ENCODE measurements at regions not wholly inside any gene's neighbourhood (a gene's known extent, or its start where the extent isn't known, plus 50 kb on each side); places are given as distances from the start of the nearest gene placed in this dataset.
A peak's percentile ranks its signal among the peaks of the same experiment; 100 is the strongest.
"Not testable (repeated sequence)": the region's sequence is repeated elsewhere in the genome, so short reads cannot be mapped to it uniquely, and the experiment has no call there.

- no peak for DNase-seq
Measured at GRCh38 chrX:54615109-54615508, 85.1 kb downstream of the GNL3L start.

- no peak for DNase-seq
Measured at GRCh38 chrX:54633641-54634040, 103.6 kb downstream of the GNL3L start.

- DNase-seq: no peak
Measured at GRCh38 chrX:54639018-54639345, 109.0 kb downstream of the GNL3L start.

GRCh38 chrX:54639346-54640102, 109.5 kb downstream of the GNL3L start:
- DNase-seq: peak; percentile 79

- DNase-seq: no peak
Measured at GRCh38 chrX:54640103-54640690, 110.2 kb downstream of the GNL3L start.

- DNase-seq: no peak
Measured at GRCh38 chrX:54640736-54641135, 110.7 kb downstream of the GNL3L start.

GRCh38 chrX:54641530-54641929, 111.5 kb downstream of the GNL3L start:
- no peak for DNase-seq

- DNase-seq: not testable (repeated sequence)
Measured at GRCh38 chrX:54647607-54648006, 117.6 kb downstream of the GNL3L start.

- no peak for DNase-seq
Measured at GRCh38 chrX:54659547-54659946, 129.5 kb downstream of the GNL3L start.

GRCh38 chrX:54675762-54676161, 122.3 kb downstream of the ITIH6 start:
- DNase-seq: no peak

- DNase-seq: no peak
Measured at GRCh38 chrX:54695231-54695630, 102.8 kb downstream of the ITIH6 start.

- peak; percentile 6 for DNase-seq
Measured at GRCh38 chrX:54695816-54696487, 102.1 kb downstream of the ITIH6 start.

All from NCI-H2029 treated with DMSO at 0.1 percent for 48 hours (cell line).